ENCODE measurements at regions not wholly inside any gene's neighbourhood (a gene's known extent, or its start where the extent isn't known, plus 50 kb on each side); places are given as distances from the start of the nearest gene placed in this dataset.
A peak's percentile ranks its signal among the peaks of the same experiment; 100 is the strongest.

DNA sequence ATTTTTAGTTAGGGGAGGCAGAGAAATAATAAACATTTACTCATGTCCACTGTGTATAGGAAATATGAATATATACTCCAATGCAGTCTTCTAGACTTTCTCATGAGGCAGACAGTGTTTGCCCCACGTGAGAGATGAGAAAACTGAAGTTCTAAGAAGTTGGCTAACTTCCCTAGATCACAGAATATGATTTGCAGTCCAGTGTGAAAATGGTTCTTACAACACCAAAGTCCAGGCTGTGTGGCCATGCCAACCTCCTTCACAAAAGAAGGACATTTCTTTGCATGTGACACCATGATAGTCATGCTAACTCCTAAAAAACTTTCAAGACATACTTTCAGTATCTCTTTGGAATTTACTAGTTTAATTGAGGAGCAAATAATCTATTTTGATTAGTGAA lies 143.7 kb downstream of the IRS1 start:
- Histone ChIP-seq H3K9me3 (no peaks in the 10 kb centered on the region), H3K27ac (peak overlapping the region in 1 of 2 donors; percentile 38), H3K4me1 (peaks cover 0 to 32% (median 16%) of the 10 kb centered on the region in 4 donors), H3K4me3 (no peak overlapping the region), H3K36me3 (no peaks in the 10 kb centered on the region), H3K27me3 (no peaks in the 10 kb centered on the region)
- peak in 1 of 2 donors; percentile 37 for DNase-seq
- TF ChIP-seq CTCF (IDR thresholded peaks at IDR 0.05), result no peak
- intact Hi-C loops (cut with DNase I; ENCODE audit: low total_unique reads), result no loop called here

GRCh38 chr2:226652983-226653765 lies 146.4 kb downstream of the IRS1 start:
- DNase-seq, result no peak
- H3K4me3 ChIP-seq, result no peak overlapping the region
- H3K36me3 ChIP-seq, result no peaks in the 10 kb centered on the region
- peaks cover 0 to 25% (median 10%) of the 10 kb centered on the region in 4 donors for H3K4me1 ChIP-seq
- no peak for TF ChIP-seq CTCF (IDR thresholded peaks at IDR 0.05)
- H3K27me3 ChIP-seq, result no peaks in the 10 kb centered on the region
- peaks cover 0 to 4% (median 0%) of the 10 kb centered on the region in 3 donors for H3K9me3 ChIP-seq
- no peak overlapping the region for H3K27ac ChIP-seq
- intact Hi-C loops (cut with DNase I; ENCODE audit: low total_unique reads), result no loop called here

DNA sequence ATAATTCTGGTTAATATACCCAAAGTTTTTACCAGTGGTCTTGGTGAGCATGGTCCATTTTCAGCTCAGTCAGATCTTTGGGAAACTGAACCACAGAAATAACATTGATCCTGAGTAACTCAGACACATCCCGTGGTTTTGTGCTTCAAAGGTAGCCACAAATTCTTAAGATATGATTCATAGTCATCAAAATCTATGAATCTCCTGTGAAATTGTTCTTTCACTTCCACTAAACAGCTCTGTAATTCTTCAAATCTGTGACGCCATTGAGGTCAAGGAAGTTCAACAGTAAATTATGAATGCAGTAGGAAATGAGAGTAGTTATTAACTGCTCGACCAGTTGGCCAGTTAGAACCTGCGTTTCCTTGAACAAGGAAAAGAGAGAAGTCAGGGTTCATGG lies 147.3 kb downstream of the IRS1 start:
- no peak for TF ChIP-seq CTCF (IDR thresholded peaks at IDR 0.05)
- DNase-seq, result no peak
- Histone ChIP-seq H3K27me3 (no peaks in the 10 kb centered on the region), H3K4me3 (no peak overlapping the region), H3K27ac (peak overlapping the region in 1 of 2 donors; percentile 5), H3K4me1 (peaks cover 0 to 25% (median 10%) of the 10 kb centered on the region in 4 donors), H3K9me3 (peaks cover 0 to 4% (median 0%) of the 10 kb centered on the region in 3 donors), H3K36me3 (no peaks in the 10 kb centered on the region)
- intact Hi-C loops (cut with DNase I; ENCODE audit: low total_unique reads), result no loop called here

DNA sequence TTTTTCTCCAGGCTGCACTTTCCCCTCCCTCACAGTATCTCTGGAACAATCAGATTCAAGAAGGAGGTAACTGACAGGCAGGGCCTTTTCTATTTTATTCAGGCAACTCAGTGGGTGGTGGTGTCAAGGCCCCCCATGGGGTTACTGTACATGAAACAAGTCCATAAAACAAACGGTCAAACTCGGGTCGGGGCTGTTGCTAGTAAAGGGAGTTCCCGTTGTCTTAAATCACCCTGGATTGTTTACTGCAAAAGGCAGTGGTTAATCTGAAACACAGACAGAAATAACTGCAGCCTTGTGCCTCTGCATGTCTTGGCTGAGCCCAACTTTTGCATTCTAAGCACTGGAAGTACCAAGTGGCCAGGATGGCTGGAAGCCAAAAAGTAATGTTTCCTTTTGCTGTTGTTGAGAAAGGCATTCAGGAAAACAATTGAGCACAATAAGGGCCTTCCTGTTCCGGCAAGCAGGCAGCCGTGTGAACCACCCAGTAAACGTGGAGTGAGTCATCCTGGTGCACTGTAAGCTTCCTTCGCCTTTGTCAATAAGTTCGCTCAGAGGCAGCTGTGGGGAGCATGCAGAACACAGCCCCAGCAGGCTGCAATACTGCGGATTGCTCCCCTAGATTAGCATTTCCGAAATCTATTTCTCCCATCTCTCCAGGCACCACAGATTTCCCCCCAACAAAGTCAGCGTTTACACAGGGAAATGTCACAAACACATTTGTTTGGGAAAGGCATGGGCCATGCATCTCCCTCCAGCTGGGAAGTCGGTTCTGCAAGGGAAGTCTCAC lies 149.6 kb downstream of the IRS1 start:
- Histone ChIP-seq H3K4me1 (peaks cover 0 to 24% (median 12%) of the 10 kb centered on the region in 4 donors), H3K36me3 (no peaks in the 10 kb centered on the region), H3K4me3 (no peak overlapping the region), H3K9me3 (peaks cover 0 to 4% (median 0%) of the 10 kb centered on the region in 3 donors), H3K27me3 (no peaks in the 10 kb centered on the region), H3K27ac (peak overlapping the region; percentile 69 to 77)
- intact Hi-C loops (cut with DNase I; ENCODE audit: low total_unique reads), result no loop called here
- TF ChIP-seq CTCF (IDR thresholded peaks at IDR 0.05), result no peak
- DNase-seq, result peak; percentile 77 to 84

GRCh38 chr2:226649201-226649600 lies 150.4 kb downstream of the IRS1 start:
- no peak for DNase-seq
- H3K27me3 ChIP-seq, result no peaks in the 10 kb centered on the region
- peaks cover 0 to 24% (median 12%) of the 10 kb centered on the region in 4 donors for H3K4me1 ChIP-seq
- TF ChIP-seq CTCF (IDR thresholded peaks at IDR 0.05), result no peak
- intact Hi-C loops (cut with DNase I; ENCODE audit: low total_unique reads), result no loop called here
- H3K9me3 ChIP-seq, result peaks cover 0 to 4% (median 0%) of the 10 kb centered on the region in 3 donors
- peak overlapping the region; percentile 69 to 77 for H3K27ac ChIP-seq
- H3K4me3 ChIP-seq, result no peak overlapping the region
- H3K36me3 ChIP-seq, result no peaks in the 10 kb centered on the region
